DMS53 treated with DMSO at 0.1 percent for 48 hours (cell line): ENCODE measurements at regions not wholly inside any gene's neighbourhood (a gene's known extent, or its start where the extent isn't known, plus 50 kb on each side); places are given as distances from the start of the nearest gene placed in this dataset.

Experiments used
- DNase-seq: peaks from one replicate; lab custom pipeline; 2025; ENCODE audit not compliant: unreplicated experiment; lab: John Stamatoyannopoulos, UW

GRCh38 chr2:4356541-4356940, 653.2 kb downstream of the DCDC2C start:
- DNase-seq, result no peak

- no peak for DNase-seq
Observed at GRCh38 chr2:4357121-4357520, 653.7 kb downstream of the DCDC2C start.

GRCh38 chr2:4358837-4359236, 655.5 kb downstream of the DCDC2C start:
- DNase-seq, result peak; percentile 88

GRCh38 chr2:4368907-4369306, 665.5 kb downstream of the DCDC2C start:
- DNase-seq, result no peak

- no peak for DNase-seq
Observed at GRCh38 chr2:4369826-4370419, 666.5 kb downstream of the DCDC2C start.

- DNase-seq, result no peak
Observed at GRCh38 chr2:4370422-4371090, 667.2 kb downstream of the DCDC2C start.

GRCh38 chr2:4381049-4381448, 677.7 kb downstream of the DCDC2C start:
- no peak for DNase-seq

GRCh38 chr2:4381773-4382172, 678.4 kb downstream of the DCDC2C start:
- no peak for DNase-seq

- no peak for DNase-seq
Observed at GRCh38 chr2:4391013-4391412, 687.6 kb downstream of the DCDC2C start.

GRCh38 chr2:4404363-4404762, 701.0 kb downstream of the DCDC2C start:
- no peak for DNase-seq

- DNase-seq, result no peak
Observed at GRCh38 chr2:4408321-4408720, 704.9 kb downstream of the DCDC2C start.

- no peak for DNase-seq
Observed at GRCh38 chr2:4412637-4413187, 709.3 kb downstream of the DCDC2C start.

- no peak for DNase-seq
Observed at GRCh38 chr2:4415171-4415570, 711.8 kb downstream of the DCDC2C start.

GRCh38 chr2:4415810-4416413, 712.5 kb downstream of the DCDC2C start:
- no peak for DNase-seq

- no peak for DNase-seq
Observed at GRCh38 chr2:4416431-4416830, 713.1 kb downstream of the DCDC2C start.

- no peak for DNase-seq
Observed at GRCh38 chr2:4417771-4418170, 714.4 kb downstream of the DCDC2C start.

- DNase-seq, result no peak
Observed at GRCh38 chr2:4420032-4420431, 716.7 kb downstream of the DCDC2C start.

- DNase-seq, result no peak
Observed at GRCh38 chr2:4424153-4424552, 720.8 kb downstream of the DCDC2C start.

GRCh38 chr2:4427083-4427482, 723.7 kb downstream of the DCDC2C start:
- no peak for DNase-seq

GRCh38 chr2:4445821-4446220, 742.4 kb downstream of the DCDC2C start:
- DNase-seq, result no peak

GRCh38 chr2:4454907-4455306, 751.5 kb downstream of the DCDC2C start:
- no peak for DNase-seq

- no peak for DNase-seq
Observed at GRCh38 chr2:4455486-4456155, 752.2 kb downstream of the DCDC2C start.
